Mammary epithelial cell (primary cell): ENCODE measurements at regions not wholly inside any gene's neighbourhood (a gene's known extent, or its start where the extent isn't known, plus 50 kb on each side); places are given as distances from the start of the nearest gene placed in this dataset.

Experiments used
- CTCF ChIP-seq, 2 donors: IDR thresholded peaks in 1 of 2; conservative IDR thresholded peaks in 1 of 2; 2 replicates each; pipeline ENCODE4 v1.5.1; 2011 to 2012; ENCODE audit warnings: inconsistent platforms in 2 of 2, low read length in 2 of 2, mild to moderate bottlenecking in 2 of 2, control low read depth in 1 of 2, low read depth in 1 of 2; ENCODE audit not compliant: insufficient read depth in 1 of 2; ENCODE audit errors: extremely low read depth in 1 of 2
- EZH2 ChIP-seq: IDR thresholded peaks from 2 replicates; pipeline ENCODE4 v1.6.1; 2012; ENCODE audit warnings: low read length, inconsistent platforms, borderline replicate concordance

- no peak for TF ChIP-seq CTCF (conservative IDR thresholded peaks at IDR 0.05 in 1 of 2, IDR thresholded peaks at IDR 0.05 in 1 of 2; ENCODE audit: extremely low read depth in 1 of 2, insufficient read depth in 1 of 2, low read depth in 1 of 2, low read length in 2 of 2)
- no peak for TF ChIP-seq EZH2
Observed at GRCh38 chr1:104989012-104989411, 1239.3 kb downstream of the AMY1C start.
